GM12878 (cell line): ENCODE measurements at regions not wholly inside any gene's neighbourhood (a gene's known extent, or its start where the extent isn't known, plus 50 kb on each side); places are given as distances from the start of the nearest gene placed in this dataset.
A peak's percentile ranks its signal among the peaks of the same experiment; 100 is the strongest.

Experiments used
- ATAC-seq: fragments of 200-7000 bp; cut with Tn5 transposase; 3 replicates; pipeline ENCODE4 v1.9.1; 2020; ENCODE audit warnings: mild to moderate bottlenecking, moderate library complexity
- BruUV-seq: library from RNA; stranded (reverse); fragments of 400-500 nt; replicated peaks from 2 replicates; lab custom pipeline; 2021; lab: Mats Ljungman, UMichigan
- CTCF ChIA-PET: fragments of 300-600 bp; sonication (Branson Sonifier 250); formaldehyde crosslinking; extraction: SDS; loops from one replicate; lab custom pipeline; 2021; ENCODE audit warnings: inconsistent platforms; lab: Yijun Ruan, JAX
- POLR2A ChIA-PET: fragments of 350-600 bp; formaldehyde crosslinking; extraction: SDS; loops from one replicate; lab custom pipeline; 2021; ENCODE audit warnings: inconsistent platforms; lab: Charles Lee
- RAD21 ChIA-PET: fragments of 300-600 bp; sonication (Branson Sonifier 250); formaldehyde crosslinking; loops from one replicate; lab custom pipeline; 2023; ENCODE audit warnings: antibody characterized with exemption; ENCODE audit not compliant: unreplicated experiment; lab: Charles Lee
- SMC1A ChIA-PET: fragments of 300-600 bp; sonication (Branson Sonifier 250); formaldehyde crosslinking; loops from one replicate; lab custom pipeline; 2023; ENCODE audit not compliant: unreplicated experiment, uncharacterized antibody; lab: Charles Lee
- DNase-seq: peaks from one replicate; pipeline ENCODE4 v3.0.0-alpha.2; 2011; ENCODE audit warnings: low read depth, low spot score
- FAIRE-seq: peaks from 3 replicates; lab custom pipeline; 2011; peaks lifted over from hg19 to GRCh38; lab: Jason Lieb, UNC
- H2AFZ ChIP-seq: 2 replicates; pipeline ENCODE4 v1.6.0; 2011; ENCODE audit warnings: low read depth, low read length, control low read depth; ENCODE audit not compliant: control insufficient read depth
- H3K27ac ChIP-seq: 2 replicates; pipeline ENCODE4 v1.5.1; 2011; ENCODE audit warnings: control low read depth; ENCODE audit not compliant: control insufficient read depth, insufficient read depth
- H3K27me3 ChIP-seq, 2 experiments: replicated peaks in 1 of 2; 2 replicates each; pipeline versions ENCODE4 v1.6.0 to v1.6.1; 2011; ENCODE audit warnings: low read length in 1 of 2; ENCODE audit not compliant: control insufficient read depth in 2 of 2, insufficient read depth in 2 of 2
- H3K36me3 ChIP-seq, 2 experiments: 2 replicates each; pipeline ENCODE4 v1.5.1; 2011; ENCODE audit warnings: low read length in 1 of 2; ENCODE audit not compliant: control insufficient read depth in 2 of 2, insufficient read depth in 2 of 2
- H3K4me1 ChIP-seq: 2 replicates; pipeline ENCODE4 v1.6.1; 2011; ENCODE audit warnings: mild to moderate bottlenecking, low read length, moderate library complexity, mixed read lengths; ENCODE audit not compliant: control insufficient read depth, insufficient read depth
- H3K4me2 ChIP-seq: 2 replicates; pipeline ENCODE4 v1.6.0; 2011; ENCODE audit warnings: control low read depth; ENCODE audit not compliant: control insufficient read depth, insufficient read depth
- H3K4me3 ChIP-seq: fragments of 200-600 bp; sonication (generic); 2 replicates; pipeline ENCODE4 v1.5.1; 2016
- H3K79me2 ChIP-seq: 2 replicates; pipeline ENCODE4 v1.6.0; 2011; ENCODE audit warnings: low read length; ENCODE audit not compliant: control insufficient read depth, insufficient read depth
- H3K9ac ChIP-seq: 2 replicates; pipeline ENCODE4 v1.8.0; 2011; ENCODE audit warnings: low read length, control low read depth, mixed read lengths; ENCODE audit not compliant: control insufficient read depth, insufficient read depth
- H3K9me3 ChIP-seq: replicated peaks from 3 replicates; pipeline ENCODE4 v1.5.1; 2011; ENCODE audit warnings: mild to moderate bottlenecking, low read length; ENCODE audit not compliant: control insufficient read depth, insufficient read depth
- H4K20me1 ChIP-seq: 2 replicates; pipeline ENCODE4 v1.6.0; 2011; ENCODE audit not compliant: control insufficient read depth, insufficient read depth
- BCL11A ChIP-seq: IDR thresholded peaks from 2 replicates; pipeline ENCODE4 v1.6.1; 2011; ENCODE audit warnings: low read depth, low read length
- BHLHE40 ChIP-seq, 2 experiments: fragments of 450-650 bp in 1 of 2; IDR thresholded peaks; 2 replicates each; pipeline ENCODE4 v1.6.1; 2011 to 2017; ENCODE audit warnings: low read depth in 2 of 2, borderline replicate concordance in 1 of 2, improper control_type of control experiment in 1 of 2, low read length in 1 of 2, mild to moderate bottlenecking in 1 of 2
- CHD4 ChIP-seq: fragments of 200-600 bp; sonication (generic); IDR thresholded peaks from 2 replicates; pipeline ENCODE4 v1.6.1; 2016; ENCODE audit warnings: mild to moderate bottlenecking
- E2F4 ChIP-seq: IDR thresholded peaks from 2 replicates; pipeline ENCODE4 v1.6.1; 2012; ENCODE audit warnings: low read depth, low read length, improper control_type of control experiment
- MEF2B ChIP-seq: fragments of 450-650 bp; IDR thresholded peaks from 2 replicates; pipeline ENCODE4 v1.6.1; 2018; ENCODE audit warnings: mild to moderate bottlenecking, moderate library complexity; ENCODE audit not compliant: partially characterized antibody, poor library complexity, severe bottlenecking
- NR2C1 ChIP-seq: fragments of 450-650 bp; IDR thresholded peaks from 2 replicates; pipeline ENCODE4 v1.6.1; 2017; ENCODE audit warnings: antibody characterized with exemption, mild to moderate bottlenecking, moderate library complexity
- PKNOX1 ChIP-seq: fragments of 450-650 bp; IDR thresholded peaks from 2 replicates; pipeline ENCODE4 v1.6.1; 2016; ENCODE audit warnings: mild to moderate bottlenecking
- PML ChIP-seq: IDR thresholded peaks from 2 replicates; pipeline ENCODE4 v1.6.1; 2012; ENCODE audit warnings: low read length, inconsistent platforms
- RB1 ChIP-seq: fragments of 450-650 bp; formaldehyde crosslinking; IDR thresholded peaks from 2 replicates; pipeline ENCODE4 v1.6.1; 2017; ENCODE audit warnings: mild to moderate bottlenecking, borderline replicate concordance
- TCF12 ChIP-seq: IDR thresholded peaks from 2 replicates; pipeline ENCODE4 v1.6.1; 2011; ENCODE audit warnings: low read depth, mild to moderate bottlenecking, low read length
- ZNF217 ChIP-seq: fragments of 450-650 bp; IDR thresholded peaks from 2 replicates; pipeline ENCODE4 v1.6.1; 2017; ENCODE audit warnings: antibody characterized with exemption, mild to moderate bottlenecking
- WGBS: methylation state at CpG from one replicate; pipeline ENCODE4 v1.1.6; 2016; ENCODE audit warnings: low lambda C conversion rate; ENCODE audit not compliant: insufficient replicate concordance, insufficient coverage; ENCODE audit errors: missing lambda C conversion rate; 5-methylcytosine and 5-hydroxymethylcytosine counted together
- in situ Hi-C: fragments of 300-500 bp; cut with MboI; formaldehyde crosslinking; loops from 9 replicates; pipeline ENCODE4 v1.14.3; 2018; ENCODE audit warnings: mixed read lengths
- intact Hi-C: fragments of 100-400 bp; cut with micrococcal nuclease; formaldehyde crosslinking; loops from one replicate; pipeline ENCODE4 v1.14.2; 2022; ENCODE audit not compliant: unreplicated experiment

GRCh38 chr1:228848406-228848805 lies 113.1 kb downstream of the RHOU start:
- Histone ChIP-seq H3K4me3 (no peak overlapping the region), H4K20me1 (no peaks in the 10 kb centered on the region), H3K9me3 (no peaks in the 10 kb centered on the region), H3K27me3 (no peaks in the 10 kb centered on the region), H3K36me3 (no peaks in the 10 kb centered on the region), H3K4me1 (no peaks in the 10 kb centered on the region), H3K9ac (no peak overlapping the region), H3K79me2 (no peaks in the 10 kb centered on the region), H2AFZ (no peak overlapping the region), H3K4me2 (no peak overlapping the region), H3K27ac (no peak overlapping the region)
- CTCF ChIA-PET = interaction anchor here (0.6 to 1.6 kb wide), 5 partner anchors 9 to 70 kb away, joined by 3 to 5 read pairs (median 3); no protein-coding TSS in a partner anchor
- BruUV-seq = no TSS peak
- FAIRE-seq = no peak
- peak; percentile 48 for ATAC-seq
- WGBS = 16% methylated on average over 2 of the region's 2 CpGs
- in situ Hi-C loops (no loop called here), intact Hi-C loops (loop anchor here (5.0 kb wide), 1 partner anchor 46 kb away; no protein-coding TSS in a partner anchor)
- POLR2A ChIA-PET = interaction anchor here (0.6 to 1.4 kb wide), 4 partner anchors 10 to 16 kb away, joined by 3 read pairs; no protein-coding TSS in a partner anchor
- SMC1A ChIA-PET = interaction anchor here (1.1 to 4.3 kb wide), 6 partner anchors 10 to 26 kb away, joined by 3 to 23 read pairs (median 16); no protein-coding TSS in a partner anchor
- RAD21 ChIA-PET = interaction anchor here (1.4 to 4.4 kb wide), 7 partner anchors 7 to 41 kb away, joined by 4 to 33 read pairs (median 16); no protein-coding TSS in a partner anchor
- no peak for DNase-seq
- TF ChIP-seq E2F4 (no peak), PML (no peak), RB1 (no peak), CHD4 (no peak)

- in situ Hi-C loops = no loop called here
- Histone ChIP-seq H3K4me2 (no peak overlapping the region), H3K4me1 (no peaks in the 10 kb centered on the region), H3K9me3 (no peaks in the 10 kb centered on the region), H3K27ac (no peak overlapping the region), H4K20me1 (no peaks in the 10 kb centered on the region), H3K9ac (no peak overlapping the region), H3K36me3 (no peaks in the 10 kb centered on the region), H3K79me2 (no peaks in the 10 kb centered on the region), H3K4me3 (no peak overlapping the region), H2AFZ (no peak overlapping the region), H3K27me3 (no peaks in the 10 kb centered on the region)
- RAD21 ChIA-PET = interaction anchor here (1.0 to 4.4 kb wide), 8 partner anchors 7 to 41 kb away, joined by 3 to 33 read pairs (median 11); no protein-coding TSS in a partner anchor
- no TSS peak for BruUV-seq
- 0% methylated on average over 3 of the region's 3 CpGs for WGBS
- POLR2A ChIA-PET = interaction anchor here (0.6 to 1.4 kb wide), 6 partner anchors 9 to 24 kb away, joined by 3 to 5 read pairs (median 3); no protein-coding TSS in a partner anchor
- SMC1A ChIA-PET = interaction anchor here (0.7 to 4.3 kb wide), 13 partner anchors 7 to 50 kb away, joined by 3 to 23 read pairs (median 6); no protein-coding TSS in a partner anchor
- intact Hi-C loops = loop anchor here (1.0 to 5.0 kb wide), 2 partner anchors 18 to 47 kb away; no protein-coding TSS in a partner anchor
- peak; percentile 59 for DNase-seq
- no peak for FAIRE-seq
- ATAC-seq = peak; percentile 83
- CTCF ChIA-PET = interaction anchor here (1.0 to 1.6 kb wide), 4 partner anchors 11 to 21 kb away, joined by 3 to 5 read pairs (median 4); no protein-coding TSS in a partner anchor
- TF ChIP-seq MEF2B = peak; percentile 97
- peak; percentile 34 to 73; a peak in 2 of 4 replicates for TF ChIP-seq BHLHE40 (IDR thresholded peaks at IDR 0.05; ENCODE audit: borderline replicate concordance in 1 of 2, low read depth in 2 of 2, low read length in 1 of 2)
- TF ChIP-seq PKNOX1 = peak; percentile 34; the same call in 1 of the 2 replicates
- TF ChIP-seq NR2C1 = peak; percentile 49
- TF ChIP-seq TCF12 = 0 out of 2 replicates have a peak, but pooled peaks have one; percentile 45
- peak; percentile 71 for TF ChIP-seq ZNF217
- peak; percentile 18; the same call in 1 of the 2 replicates for TF ChIP-seq BCL11A
These were observed 113.8 kb downstream of the RHOU start for GRCh38 chr1:228849011-228849541.
